ENCODE measurements at regions not wholly inside any gene's neighbourhood (a gene's known extent, or its start where the extent isn't known, plus 50 kb on each side); places are given as distances from the start of the nearest gene placed in this dataset.

DNA sequence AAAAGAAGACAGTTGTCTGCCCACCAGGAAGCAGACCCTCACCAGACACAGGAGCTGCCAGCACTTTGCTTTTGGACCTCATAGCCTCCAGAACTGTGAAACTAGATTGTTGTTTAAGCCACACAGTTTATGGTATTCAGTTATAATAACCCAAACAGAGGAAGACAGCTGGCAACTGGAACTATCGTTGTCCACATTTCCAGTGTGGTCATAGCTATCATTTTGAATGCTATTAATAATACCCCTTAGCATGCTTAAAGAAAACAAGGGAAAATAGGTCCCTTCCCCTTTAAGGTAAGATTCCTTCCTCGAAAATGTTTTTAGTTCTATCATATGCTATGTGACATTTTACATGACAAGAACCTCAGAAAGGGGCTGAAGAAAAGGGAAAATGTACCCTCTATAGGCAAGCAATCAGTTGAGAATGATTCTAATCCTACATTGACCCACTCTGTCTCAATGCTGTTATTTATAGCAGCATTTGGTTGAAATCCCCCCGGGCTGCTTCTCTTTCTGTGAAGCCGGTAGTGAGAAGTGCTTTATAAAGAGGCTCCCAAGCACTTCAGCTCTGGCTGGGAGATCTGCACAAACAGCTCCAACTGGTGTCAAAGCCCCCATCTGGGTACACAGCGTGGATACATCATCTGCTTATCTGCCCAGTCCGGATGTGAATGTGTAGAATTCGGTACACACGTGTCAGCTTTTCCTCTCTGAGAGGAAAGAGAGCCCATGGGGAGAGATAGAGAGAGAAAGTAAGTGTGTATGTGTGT, 221.2 kb upstream of the FLRT2 start:
- H3K27ac Mint-ChIP-seq (ENCODE audit: unreplicated experiment): peak overlapping the region; percentile 64
- DNase-seq (ENCODE audit: extremely low spot score, unreplicated experiment): no peak
- H3K27me3 Mint-ChIP-seq (ENCODE audit: unreplicated experiment): no peaks in the 10 kb centered on the region
- TF ChIP-seq, protein P1, sequence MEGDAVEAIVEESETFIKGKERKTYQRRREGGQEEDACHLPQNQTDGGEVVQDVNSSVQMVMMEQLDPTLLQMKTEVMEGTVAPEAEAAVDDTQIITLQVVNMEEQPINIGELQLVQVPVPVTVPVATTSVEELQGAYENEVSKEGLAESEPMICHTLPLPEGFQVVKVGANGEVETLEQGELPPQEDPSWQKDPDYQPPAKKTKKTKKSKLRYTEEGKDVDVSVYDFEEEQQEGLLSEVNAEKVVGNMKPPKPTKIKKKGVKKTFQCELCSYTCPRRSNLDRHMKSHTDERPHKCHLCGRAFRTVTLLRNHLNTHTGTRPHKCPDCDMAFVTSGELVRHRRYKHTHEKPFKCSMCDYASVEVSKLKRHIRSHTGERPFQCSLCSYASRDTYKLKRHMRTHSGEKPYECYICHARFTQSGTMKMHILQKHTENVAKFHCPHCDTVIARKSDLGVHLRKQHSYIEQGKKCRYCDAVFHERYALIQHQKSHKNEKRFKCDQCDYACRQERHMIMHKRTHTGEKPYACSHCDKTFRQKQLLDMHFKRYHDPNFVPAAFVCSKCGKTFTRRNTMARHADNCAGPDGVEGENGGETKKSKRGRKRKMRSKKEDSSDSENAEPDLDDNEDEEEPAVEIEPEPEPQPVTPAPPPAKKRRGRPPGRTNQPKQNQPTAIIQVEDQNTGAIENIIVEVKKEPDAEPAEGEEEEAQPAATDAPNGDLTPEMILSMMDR (IDR thresholded peaks at IDR 0.05): no peak
- H3K9me3 Mint-ChIP-seq (ENCODE audit: unreplicated experiment): no peaks in the 10 kb centered on the region
- peaks cover 22% of the 10 kb centered on the region for H3K4me1 Mint-ChIP-seq (ENCODE audit: unreplicated experiment)
- no peaks in the 10 kb centered on the region for H3K36me3 Mint-ChIP-seq (ENCODE audit: unreplicated experiment)
- H3K4me3 Mint-ChIP-seq (ENCODE audit: unreplicated experiment): peak overlapping the region; percentile 60

DNA sequence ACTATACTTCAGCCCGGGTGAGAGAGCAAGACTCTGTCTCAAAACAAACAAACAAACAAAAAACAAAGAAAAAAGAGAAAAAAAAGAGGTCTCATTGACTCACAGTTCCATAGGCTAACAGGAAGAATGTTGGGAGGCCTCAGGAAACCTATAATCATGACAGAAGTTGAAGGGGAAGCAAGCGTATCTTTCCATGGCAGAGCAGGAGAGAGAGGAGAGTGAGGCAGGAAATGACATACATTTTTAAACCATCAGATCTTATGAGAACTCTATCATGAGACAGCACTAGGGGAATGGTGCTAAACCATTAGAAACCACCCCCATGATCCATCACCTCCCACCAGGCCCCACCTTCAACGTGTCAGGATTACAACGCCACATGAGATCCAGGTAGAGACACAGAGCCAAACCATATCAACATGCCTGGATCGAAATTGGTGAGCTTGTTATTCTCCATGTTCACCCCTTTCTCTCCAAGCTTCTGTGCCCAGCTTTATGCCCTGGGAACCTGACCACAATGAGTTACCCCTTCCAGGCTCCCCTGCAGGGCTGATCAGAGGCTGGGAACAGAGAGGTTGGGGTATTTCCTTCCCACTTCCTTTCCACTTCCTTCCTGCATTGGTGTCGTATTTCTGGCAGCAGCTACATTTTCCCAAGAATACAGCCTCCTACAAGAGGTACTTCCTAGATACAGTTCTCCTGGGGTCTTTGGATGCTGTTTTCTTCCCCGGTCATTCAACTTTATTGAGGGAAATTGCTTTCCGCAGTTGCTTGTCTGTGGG, 219.3 kb upstream of the FLRT2 start:
- H3K9me3 Mint-ChIP-seq (ENCODE audit: unreplicated experiment): no peaks in the 10 kb centered on the region
- no peak overlapping the region for H3K27ac Mint-ChIP-seq (ENCODE audit: unreplicated experiment)
- TF ChIP-seq, protein P1 (IDR thresholded peaks at IDR 0.05): no peak
- no peaks in the 10 kb centered on the region for H3K36me3 Mint-ChIP-seq (ENCODE audit: unreplicated experiment)
- H3K4me3 Mint-ChIP-seq (ENCODE audit: unreplicated experiment): no peak overlapping the region
- peaks cover 38% of the 10 kb centered on the region for H3K4me1 Mint-ChIP-seq (ENCODE audit: unreplicated experiment)
- H3K27me3 Mint-ChIP-seq (ENCODE audit: unreplicated experiment): no peaks in the 10 kb centered on the region
- DNase-seq (ENCODE audit: extremely low spot score, unreplicated experiment): no peak

DNA sequence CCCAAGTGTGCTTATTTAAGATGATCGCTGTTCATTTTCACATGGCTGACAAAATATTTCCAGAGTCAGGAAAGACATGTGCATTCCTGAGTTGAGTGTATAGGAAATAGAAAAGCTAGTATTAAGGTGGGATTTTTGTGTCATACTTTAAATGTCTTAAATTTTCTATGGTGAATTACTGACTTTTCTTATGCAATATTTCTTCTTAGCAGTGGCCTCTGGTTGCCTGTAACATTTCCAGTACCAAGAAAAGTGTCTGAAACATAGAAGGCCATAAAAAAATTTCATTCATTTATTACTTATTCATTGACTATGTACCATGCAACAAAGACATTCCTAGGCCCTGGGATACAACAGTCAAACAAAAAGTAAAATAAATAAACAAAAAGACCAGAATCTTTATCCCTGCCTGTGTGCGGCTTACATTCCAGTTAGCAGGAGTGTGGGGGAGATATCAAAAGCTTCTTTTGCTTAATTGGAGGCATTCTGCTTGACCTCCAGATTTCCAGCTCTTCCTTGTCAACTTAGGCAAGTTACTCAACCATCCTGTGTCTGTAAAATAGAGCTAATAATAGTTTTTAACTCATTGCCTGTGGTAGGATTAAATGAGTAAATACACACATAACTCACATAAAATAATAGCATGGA, 216.3 kb upstream of the FLRT2 start:
- TF ChIP-seq, protein P1 (IDR thresholded peaks at IDR 0.05): no peak
- Mint-ChIP-seq H3K4me3 (ENCODE audit: unreplicated experiment) (no peak overlapping the region), H3K27me3 (ENCODE audit: unreplicated experiment) (no peaks in the 10 kb centered on the region), H3K27ac (ENCODE audit: unreplicated experiment) (peak overlapping the region; percentile 65), H3K4me1 (ENCODE audit: unreplicated experiment) (peaks cover 37% of the 10 kb centered on the region), H3K36me3 (ENCODE audit: unreplicated experiment) (no peaks in the 10 kb centered on the region), H3K9me3 (ENCODE audit: unreplicated experiment) (no peaks in the 10 kb centered on the region)
- no peak for DNase-seq (ENCODE audit: extremely low spot score, unreplicated experiment)

DNA sequence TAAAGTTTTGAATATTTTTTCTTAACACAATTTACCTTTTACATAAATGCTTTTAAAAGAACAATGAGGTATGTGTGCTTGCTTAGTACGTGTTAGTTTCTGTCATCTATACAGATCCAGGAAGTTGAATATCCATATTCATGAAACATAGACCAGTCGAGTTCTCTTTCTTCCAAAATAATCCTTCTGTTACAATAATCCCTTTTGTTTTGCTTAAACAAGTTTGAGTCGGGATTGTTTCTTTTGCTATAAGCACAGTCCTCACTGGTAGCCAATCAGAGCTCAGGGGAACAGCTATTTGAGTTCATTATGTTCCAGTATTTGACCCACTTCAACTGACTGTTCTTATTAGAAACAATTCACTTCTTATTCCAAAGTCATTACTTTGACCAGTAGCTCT, 214.7 kb upstream of the FLRT2 start:
- H3K27ac Mint-ChIP-seq (ENCODE audit: unreplicated experiment): no peak overlapping the region
- TF ChIP-seq, protein P1 (IDR thresholded peaks at IDR 0.05): no peak
- no peaks in the 10 kb centered on the region for H3K9me3 Mint-ChIP-seq (ENCODE audit: unreplicated experiment)
- DNase-seq (ENCODE audit: extremely low spot score, unreplicated experiment): no peak
- H3K4me1 Mint-ChIP-seq (ENCODE audit: unreplicated experiment): peaks cover 39% of the 10 kb centered on the region
- H3K4me3 Mint-ChIP-seq (ENCODE audit: unreplicated experiment): no peak overlapping the region
- H3K27me3 Mint-ChIP-seq (ENCODE audit: unreplicated experiment): no peaks in the 10 kb centered on the region
- H3K36me3 Mint-ChIP-seq (ENCODE audit: unreplicated experiment): no peaks in the 10 kb centered on the region

Data from osteocyte (in vitro differentiated cells).